Daoy (cell line): ENCODE measurements at regions not wholly inside any gene's neighbourhood (a gene's known extent, or its start where the extent isn't known, plus 50 kb on each side); places are given as distances from the start of the nearest gene placed in this dataset.

Source experiments
- DNase-seq: peaks from one replicate; pipeline ENCODE4 v3.0.0-alpha.2; 2015; ENCODE audit warnings: low read depth

- DNase-seq = no peak
Measured at GRCh38 chr3:76010252-76010651, 224.9 kb upstream of the ZNF717 start.

GRCh38 chr3:76011121-76011520 lies 225.8 kb upstream of the ZNF717 start:
- no peak for DNase-seq

GRCh38 chr3:76015496-76015895 lies 230.1 kb upstream of the ZNF717 start:
- DNase-seq = no peak

- DNase-seq = no peak
Measured at GRCh38 chr3:76016111-76016510, 230.8 kb upstream of the ZNF717 start.

GRCh38 chr3:76016769-76017439 lies 231.6 kb upstream of the ZNF717 start:
- DNase-seq = no peak

GRCh38 chr3:76021376-76021775 lies 236.0 kb upstream of the ZNF717 start:
- DNase-seq = no peak

- DNase-seq = no peak
Measured at GRCh38 chr3:76024640-76025039, 239.3 kb upstream of the ZNF717 start.

GRCh38 chr3:76025561-76025960 lies 240.2 kb upstream of the ZNF717 start:
- DNase-seq = no peak

GRCh38 chr3:76026379-76026778 lies 241.0 kb upstream of the ZNF717 start:
- no peak for DNase-seq

GRCh38 chr3:76028774-76029173 lies 243.4 kb upstream of the ZNF717 start:
- no peak for DNase-seq

- DNase-seq = no peak
Measured at GRCh38 chr3:76034649-76035048, 249.3 kb upstream of the ZNF717 start.

GRCh38 chr3:76035117-76035516 lies 249.8 kb upstream of the ZNF717 start:
- no peak for DNase-seq

- DNase-seq = no peak
Measured at GRCh38 chr3:76038949-76039348, 253.6 kb upstream of the ZNF717 start.

- no peak for DNase-seq
Measured at GRCh38 chr3:76039431-76039830, 254.1 kb upstream of the ZNF717 start.

- no peak for DNase-seq
Measured at GRCh38 chr3:76040946-76041345, 255.6 kb upstream of the ZNF717 start.

GRCh38 chr3:76043746-76044145 lies 258.4 kb upstream of the ZNF717 start:
- DNase-seq = no peak

GRCh38 chr3:76044601-76045600 lies 259.6 kb upstream of the ZNF717 start:
- DNase-seq = no peak

- no peak for DNase-seq
Measured at GRCh38 chr3:76047368-76047767, 262.0 kb upstream of the ZNF717 start.

GRCh38 chr3:76049776-76050175 lies 264.4 kb upstream of the ZNF717 start:
- no peak for DNase-seq

GRCh38 chr3:76051145-76051544 lies 265.8 kb upstream of the ZNF717 start:
- no peak for DNase-seq

- DNase-seq = no peak
Measured at GRCh38 chr3:76054404-76054803, 269.1 kb upstream of the ZNF717 start.

- no peak for DNase-seq
Measured at GRCh38 chr3:76061654-76062053, 276.3 kb upstream of the ZNF717 start.

GRCh38 chr3:76063019-76063418 lies 277.7 kb upstream of the ZNF717 start:
- DNase-seq = no peak
